NCI-H1694 treated with DMSO at 0.1 percent for 48 hours (cell line): ENCODE measurements at regions not wholly inside any gene's neighbourhood (a gene's known extent, or its start where the extent isn't known, plus 50 kb on each side); places are given as distances from the start of the nearest gene placed in this dataset.

Experiments used
- DNase-seq: peaks from one replicate; lab custom pipeline; 2025; lab: John Stamatoyannopoulos, UW

GRCh38 chrX:69110116-69110530 lies 55.1 kb downstream of the PJA1 start:
- no peak for DNase-seq

- DNase-seq = no peak
These were observed 55.5 kb downstream of the PJA1 start for GRCh38 chrX:69109706-69110105.

DNA sequence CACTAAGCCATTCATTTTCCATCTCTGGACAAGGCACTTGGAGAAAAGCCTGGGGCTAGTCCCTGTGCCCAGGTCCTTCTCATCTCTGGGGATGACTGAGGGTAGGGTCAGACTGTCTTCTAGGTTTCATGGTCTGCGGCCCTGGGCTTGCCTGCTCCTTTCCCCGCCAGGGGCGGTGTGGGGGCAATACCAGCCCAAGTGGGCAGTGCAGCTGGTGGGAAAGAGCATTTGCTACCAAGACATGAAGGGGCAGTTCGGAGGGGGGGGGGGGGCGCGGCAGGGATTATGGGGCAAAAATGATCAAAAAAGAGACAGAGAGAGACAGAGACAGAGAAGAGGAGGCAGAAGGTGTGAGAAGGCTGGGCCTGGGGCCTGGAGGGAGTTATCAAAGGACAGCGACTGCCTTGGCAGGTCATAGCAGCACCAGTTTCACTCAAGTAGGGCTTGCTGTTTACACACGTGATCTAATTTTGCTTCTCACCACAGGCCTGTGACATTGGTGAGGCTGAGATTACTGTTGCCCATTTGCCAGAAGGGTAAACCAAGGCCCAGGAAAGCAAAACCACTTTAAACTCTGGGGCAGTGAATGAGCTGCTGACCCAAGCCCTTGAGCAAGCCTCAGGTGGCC lies 56.1 kb downstream of the PJA1 start:
- DNase-seq = no peak

- no peak for DNase-seq
These were observed 57.4 kb downstream of the PJA1 start for GRCh38 chrX:69107747-69108401.

DNA sequence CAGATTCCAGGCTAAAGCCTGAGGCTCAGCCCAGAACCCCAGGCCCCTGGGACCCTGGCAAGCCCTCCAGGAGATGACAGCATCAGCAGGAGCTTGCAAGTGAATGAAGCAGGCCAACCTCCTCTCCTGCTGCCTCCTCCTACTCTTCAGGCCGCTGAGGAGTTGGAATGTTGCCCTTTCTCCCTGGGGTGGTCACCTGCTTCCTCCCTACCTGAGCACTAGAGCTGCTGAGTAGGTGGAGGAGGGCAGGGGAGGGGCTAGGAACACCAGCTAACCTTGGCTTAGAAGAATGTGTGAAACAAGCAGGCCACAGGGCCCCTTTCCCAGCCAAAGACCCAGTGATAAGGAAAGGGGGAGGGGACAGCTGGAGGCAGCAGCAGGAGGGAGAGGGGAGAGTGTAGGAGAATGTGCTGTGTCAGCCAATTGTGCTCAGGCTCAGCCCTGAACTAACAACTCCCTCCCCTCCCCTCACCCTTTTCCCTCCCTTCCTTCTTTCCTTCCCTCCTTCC lies 58.0 kb downstream of the PJA1 start:
- no peak for DNase-seq

GRCh38 chrX:69104756-69105434 lies 60.4 kb downstream of the PJA1 start:
- no peak for DNase-seq

GRCh38 chrX:69103539-69103938 lies 61.7 kb downstream of the PJA1 start:
- DNase-seq = no peak

GRCh38 chrX:69102612-69103194 lies 62.5 kb downstream of the PJA1 start:
- DNase-seq = no peak

DNA sequence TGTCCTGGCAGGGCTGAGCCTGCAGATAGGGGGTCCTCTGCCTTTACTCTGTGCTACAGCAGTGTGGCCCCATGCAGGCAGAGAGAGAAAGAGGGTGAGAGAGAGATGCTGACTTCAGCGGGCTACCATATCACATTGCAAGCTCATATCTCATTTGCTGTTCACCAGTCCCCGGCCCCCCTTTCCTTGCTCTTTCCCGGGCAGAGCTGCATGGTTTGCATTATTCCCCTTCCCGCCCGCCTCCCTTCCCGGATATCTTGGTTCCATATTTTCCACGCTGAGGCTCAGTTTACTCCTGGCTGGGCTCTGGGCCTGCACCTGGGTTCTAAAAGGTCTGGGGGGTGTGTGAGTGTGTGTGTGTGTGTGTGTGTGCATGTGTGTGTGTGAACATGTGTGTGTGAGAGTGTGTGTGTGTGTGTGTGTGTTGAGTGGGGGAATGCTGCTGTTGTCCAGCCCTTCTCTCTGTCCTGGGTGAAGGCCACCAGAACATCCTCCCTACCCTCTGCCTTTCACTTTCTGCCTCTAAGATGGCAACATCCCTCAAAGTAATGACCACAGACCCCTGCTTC lies 63.5 kb downstream of the PJA1 start:
- no peak for DNase-seq

GRCh38 chrX:69100478-69100877 lies 64.8 kb downstream of the PJA1 start:
- no peak for DNase-seq

- no peak for DNase-seq
These were observed 67.6 kb downstream of the PJA1 start for GRCh38 chrX:69097451-69098236.

GRCh38 chrX:69096963-69097362 lies 68.3 kb downstream of the PJA1 start:
- DNase-seq = no peak

DNA sequence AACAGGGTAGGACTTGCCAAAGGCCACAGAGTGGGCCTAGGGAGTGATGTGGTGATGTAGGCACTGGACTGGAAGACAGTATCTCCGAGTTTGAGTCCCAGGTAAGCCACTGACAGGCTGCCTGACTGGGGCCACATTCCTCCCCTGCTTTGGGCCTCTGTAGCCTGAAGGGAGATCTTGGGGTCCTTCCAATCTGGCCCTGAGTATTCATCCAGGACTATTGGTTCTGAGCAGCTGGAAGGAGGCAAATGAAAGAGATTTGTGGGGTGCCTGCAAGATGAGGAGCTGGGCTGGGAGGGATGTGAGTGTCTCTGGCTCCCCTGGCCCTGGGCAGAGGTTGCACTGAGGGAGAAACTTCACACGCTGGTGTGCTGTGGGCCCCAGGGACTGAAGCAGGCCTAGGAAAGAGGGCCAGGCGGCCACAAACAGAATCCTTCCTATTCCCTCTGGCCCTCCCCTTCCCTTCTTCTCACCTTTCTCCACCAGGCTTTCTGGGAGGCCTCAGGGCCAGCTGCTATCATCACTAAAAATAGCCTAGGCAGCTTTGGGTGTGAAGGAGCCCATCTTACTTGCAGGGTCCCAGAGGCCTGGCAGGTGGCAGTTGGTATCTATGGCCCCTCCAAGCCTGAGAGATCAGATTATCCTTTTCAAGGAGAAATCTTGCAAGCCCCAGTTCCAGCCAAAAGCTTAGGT lies 70.1 kb downstream of the PJA1 start:
- DNase-seq = no peak

GRCh38 chrX:69093960-69094871 lies 71.0 kb downstream of the PJA1 start:
- peak; percentile 38 for DNase-seq

DNA sequence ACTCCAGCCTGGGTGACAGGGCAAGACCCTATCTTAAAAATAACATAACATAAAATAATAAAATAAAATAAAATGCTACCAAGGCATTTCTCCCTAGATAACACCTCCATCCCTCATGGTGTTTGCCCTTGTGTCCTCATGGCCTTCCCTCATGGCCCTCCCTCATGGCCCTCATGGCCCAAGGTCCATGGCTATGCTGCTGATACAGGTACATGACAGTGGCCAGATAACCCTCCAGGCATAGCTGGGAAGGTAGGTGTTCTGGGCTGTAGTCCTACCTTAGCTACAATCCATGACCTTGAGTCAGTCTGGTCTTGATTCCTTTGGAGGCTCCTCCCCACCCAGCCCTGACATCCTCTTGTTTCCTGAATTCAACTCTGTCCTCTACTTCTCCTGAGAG lies 75.2 kb downstream of the PJA1 start:
- no peak for DNase-seq

DNA sequence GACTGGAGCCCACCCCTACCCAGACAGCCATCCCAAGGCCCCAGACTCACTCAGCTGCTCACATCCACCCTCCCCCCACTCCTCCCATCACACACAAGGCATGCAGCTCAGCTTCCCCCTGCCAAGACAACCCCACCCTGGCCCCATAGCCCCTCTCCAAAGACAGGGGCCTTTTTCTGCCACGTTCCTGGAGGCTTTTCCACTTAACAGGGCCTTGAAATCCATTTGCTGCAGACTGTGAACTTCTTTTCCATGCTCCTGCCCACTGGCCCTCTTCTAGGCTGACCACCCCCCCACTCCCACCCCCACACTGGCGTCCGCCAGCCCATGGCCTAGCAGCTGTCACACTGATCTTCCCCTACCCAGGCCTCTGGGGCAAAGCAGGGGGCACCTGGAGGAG lies 76.0 kb downstream of the PJA1 start:
- no peak for DNase-seq

- no peak for DNase-seq
These were observed 76.9 kb downstream of the PJA1 start for GRCh38 chrX:69088171-69088938.

DNA sequence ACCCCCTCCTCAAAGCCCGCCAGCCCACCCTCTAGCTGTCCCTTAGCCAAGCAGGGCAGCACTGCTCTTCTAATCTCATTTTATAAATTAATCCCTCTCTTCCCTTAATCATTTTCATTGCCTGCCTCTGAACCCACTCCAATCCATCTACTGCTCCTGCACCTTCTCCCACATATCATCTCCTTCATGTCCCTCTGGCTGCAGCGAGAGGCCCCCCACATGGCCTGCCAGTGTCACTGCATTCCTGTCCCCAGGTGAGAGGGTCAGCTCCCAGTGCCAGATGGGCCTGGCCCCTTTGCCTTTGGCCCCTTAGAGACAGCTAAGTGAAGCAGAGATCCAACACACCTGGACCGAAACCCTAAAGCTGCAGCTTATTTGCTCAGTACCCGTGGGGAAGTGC lies 79.4 kb downstream of the PJA1 start:
- no peak for DNase-seq

- DNase-seq = no peak
These were observed 80.1 kb downstream of the PJA1 start for GRCh38 chrX:69085151-69085550.
